ENCODE measurements at regions not wholly inside any gene's neighbourhood (a gene's known extent, or its start where the extent isn't known, plus 50 kb on each side); places are given as distances from the start of the nearest gene placed in this dataset.

- H2AK5ac ChIP-seq (ENCODE audit: low read depth, low read length), result no peak overlapping the region
- CTCF ChIA-PET, result no interaction called here
- no peak overlapping the region for H2AK9ac ChIP-seq (replicated peaks; ENCODE audit: low read depth, low read length, poor library complexity)
- no peak overlapping the region for H2BK20ac ChIP-seq (ENCODE audit: low read depth, low read length)
- H3K9ac ChIP-seq (ENCODE audit: low read depth, low read length), result no peak overlapping the region
- TF ChIP-seq FOS (IDR thresholded peaks at IDR 0.05; ENCODE audit: low read depth, low read length), result no peak
- no peak overlapping the region for H3K14ac ChIP-seq (replicated peaks; ENCODE audit: low read depth, low read length)
- H4K5ac ChIP-seq (ENCODE audit: low read depth, low read length), result no peak overlapping the region
- ATAC-seq (ENCODE audit: low read depth), result no peak
- H3K4me2 ChIP-seq (ENCODE audit: low read depth, low read length), result no peak overlapping the region
- POLR2A ChIA-PET (ENCODE audit: unreplicated experiment), result no interaction called here
- DNase-seq, result no peak
- no peaks in the 10 kb centered on the region for H3K27me3 ChIP-seq (ENCODE audit: control insufficient read depth, insufficient read depth, low read length)
- H2BK15ac ChIP-seq (ENCODE audit: low read depth, low read length), result no peak overlapping the region
- no peak overlapping the region for H2BK120ac ChIP-seq (ENCODE audit: low read depth, low read length)
- H3K4me1 ChIP-seq (ENCODE audit: control insufficient read depth, insufficient read depth, low read length), result no peaks in the 10 kb centered on the region
- H3K23ac ChIP-seq (ENCODE audit: low read depth, low read length), result no peak overlapping the region
- H3K9me3 ChIP-seq (ENCODE audit: control insufficient read depth, insufficient read depth, low read length), result no peaks in the 10 kb centered on the region
- in situ Hi-C loops (cut with MboI; ENCODE audit: low sequenced_read_pairs), result no loop called here
- WGBS, 2 experiments (ENCODE audit: extremely low coverage in 2 of 2, insufficient read length in 1 of 2), result 60% methylated on average over 2 of the region's 7 CpGs; no CpG with 5 or more reads in 1 of the 2 experiments
- no peaks in the 10 kb centered on the region for H3K9me1 ChIP-seq (ENCODE audit: insufficient read depth, low read length)
- intact Hi-C loops (cut with micrococcal nuclease), result no loop called here
- no peaks in the 10 kb centered on the region for H4K20me1 ChIP-seq (ENCODE audit: insufficient read depth, low read length)
- H3K36me3 ChIP-seq (ENCODE audit: control insufficient read depth, insufficient read depth, low read length), result no peaks in the 10 kb centered on the region
- no peak overlapping the region for H3K56ac ChIP-seq (ENCODE audit: extremely low read depth, insufficient read depth, low read length)
- H3K4ac ChIP-seq (ENCODE audit: low read depth, low read length), result no peak overlapping the region
- H3K4me3 ChIP-seq (ENCODE audit: insufficient read depth, low read depth, low read length), result no peak overlapping the region
- no peak overlapping the region for H4K91ac ChIP-seq (ENCODE audit: insufficient read depth, low read depth, low read length)
- no TSS peak for BruUV-seq (replicated peaks)
- H2BK5ac ChIP-seq (ENCODE audit: low read depth, low read length, poor library complexity, severe bottlenecking), result no peak overlapping the region
- no peak overlapping the region for H2AFZ ChIP-seq (replicated peaks; ENCODE audit: low read length, poor library complexity)
- dilution Hi-C loops (cut with HindIII; ENCODE audit: low sequenced_read_pairs, unreplicated experiment), result no loop called here
- no peak overlapping the region for H3K27ac ChIP-seq (ENCODE audit: insufficient read depth, low read length)
- H3K18ac ChIP-seq (ENCODE audit: low read depth, low read length), result no peak overlapping the region
- H4K8ac ChIP-seq (ENCODE audit: low read depth in 2 of 2, low read length in 2 of 2), result no peak overlapping the region
- no peaks in the 10 kb centered on the region for H3K79me1 ChIP-seq (ENCODE audit: low read depth in 1 of 2, low read length in 2 of 2)
Observed at GRCh38 chr6:23533944-23534343, 592.1 kb upstream of the NRSN1 start.
